Osteoblast (primary cell): ENCODE measurements at regions not wholly inside any gene's neighbourhood (a gene's known extent, or its start where the extent isn't known, plus 50 kb on each side); places are given as distances from the start of the nearest gene placed in this dataset.

Experiments
- DNase-seq: peaks from one replicate; pipeline ENCODE4 v3.0.0; 2011; ENCODE audit warnings: low spot score, mixed read lengths; ENCODE audit not compliant: insufficient read length; ENCODE audit errors: missing footprints
- H2AFZ ChIP-seq: 2 replicates; pipeline ENCODE4 v1.6.0; 2011; ENCODE audit warnings: mild to moderate bottlenecking, low read length
- H3K27ac ChIP-seq: 2 replicates; pipeline ENCODE4 v1.5.1; 2011; ENCODE audit warnings: mild to moderate bottlenecking, low read depth, low read length, moderate library complexity
- H3K27me3 ChIP-seq: 2 replicates; pipeline ENCODE4 v1.6.0; 2012; ENCODE audit warnings: mild to moderate bottlenecking, control low read depth, inconsistent platforms, low read length, moderate library complexity; ENCODE audit not compliant: insufficient read depth
- H3K36me3 ChIP-seq: 2 replicates; pipeline ENCODE4 v1.5.1; 2011; ENCODE audit warnings: mild to moderate bottlenecking, low read length, control low read depth, moderate library complexity; ENCODE audit not compliant: insufficient read depth
- H3K4me1 ChIP-seq: 2 replicates; pipeline ENCODE4 v1.5.1; 2011; ENCODE audit warnings: mild to moderate bottlenecking, low read length, control low read depth, moderate library complexity; ENCODE audit not compliant: insufficient read depth
- H3K4me2 ChIP-seq: 2 replicates; pipeline ENCODE4 v1.6.0; 2011; ENCODE audit warnings: mild to moderate bottlenecking, low read length; ENCODE audit not compliant: insufficient read depth
- H3K4me3 ChIP-seq: fragments of 200-600 bp; sonication (generic); 3 replicates; pipeline ENCODE4 v1.5.1; 2012; ENCODE audit warnings: mild to moderate bottlenecking, low read length, inconsistent platforms; ENCODE audit not compliant: insufficient read depth
- H3K79me2 ChIP-seq: 2 replicates; pipeline ENCODE4 v1.6.0; 2012; ENCODE audit warnings: mild to moderate bottlenecking, low read length, control low read depth, inconsistent platforms; ENCODE audit not compliant: insufficient read depth
- H3K9me3 ChIP-seq: 2 replicates; pipeline ENCODE4 v1.5.1; 2011; ENCODE audit warnings: low read depth, low read length, control low read depth
- H4K20me1 ChIP-seq: 2 replicates; pipeline ENCODE4 v1.6.0; 2012; ENCODE audit warnings: mild to moderate bottlenecking, low read length, control low read depth; ENCODE audit not compliant: insufficient read depth
- TF ChIP-seq, protein P1 (sequence below): IDR thresholded peaks from 2 replicates; pipeline ENCODE4 v1.5.1; 2011; ENCODE audit warnings: mild to moderate bottlenecking, low read depth, low read length, moderate library complexity; ENCODE audit errors: extremely low read depth

DNA sequence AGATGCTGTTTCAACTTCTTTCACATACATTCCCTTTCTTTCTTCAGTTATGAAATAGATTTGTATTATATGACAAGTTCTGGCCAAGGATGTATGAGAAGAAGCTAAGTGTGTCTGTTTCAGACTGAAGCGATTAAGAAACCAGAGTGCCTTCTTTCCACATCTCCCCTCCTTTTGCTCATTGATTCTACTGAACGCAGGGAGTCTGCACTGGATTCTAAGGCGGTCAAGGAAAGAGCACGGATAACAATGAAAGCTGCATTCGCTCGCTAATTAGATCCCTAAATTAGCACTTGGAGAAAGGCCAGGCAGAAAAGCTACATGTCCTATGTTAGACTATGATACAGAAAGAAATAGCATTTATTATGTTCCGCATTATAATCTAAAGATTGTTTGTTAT, 267.7 kb downstream of the HAO1 start:
- Histone ChIP-seq H3K27me3 (no peaks in the 10 kb centered on the region), H3K27ac (no peak overlapping the region), H3K4me3 (no peak overlapping the region), H3K4me1 (no peaks in the 10 kb centered on the region), H2AFZ (no peak overlapping the region), H3K79me2 (no peaks in the 10 kb centered on the region), H3K9me3 (no peaks in the 10 kb centered on the region), H3K4me2 (no peak overlapping the region), H4K20me1 (no peaks in the 10 kb centered on the region), H3K36me3 (no peaks in the 10 kb centered on the region)
- TF ChIP-seq, protein P1, sequence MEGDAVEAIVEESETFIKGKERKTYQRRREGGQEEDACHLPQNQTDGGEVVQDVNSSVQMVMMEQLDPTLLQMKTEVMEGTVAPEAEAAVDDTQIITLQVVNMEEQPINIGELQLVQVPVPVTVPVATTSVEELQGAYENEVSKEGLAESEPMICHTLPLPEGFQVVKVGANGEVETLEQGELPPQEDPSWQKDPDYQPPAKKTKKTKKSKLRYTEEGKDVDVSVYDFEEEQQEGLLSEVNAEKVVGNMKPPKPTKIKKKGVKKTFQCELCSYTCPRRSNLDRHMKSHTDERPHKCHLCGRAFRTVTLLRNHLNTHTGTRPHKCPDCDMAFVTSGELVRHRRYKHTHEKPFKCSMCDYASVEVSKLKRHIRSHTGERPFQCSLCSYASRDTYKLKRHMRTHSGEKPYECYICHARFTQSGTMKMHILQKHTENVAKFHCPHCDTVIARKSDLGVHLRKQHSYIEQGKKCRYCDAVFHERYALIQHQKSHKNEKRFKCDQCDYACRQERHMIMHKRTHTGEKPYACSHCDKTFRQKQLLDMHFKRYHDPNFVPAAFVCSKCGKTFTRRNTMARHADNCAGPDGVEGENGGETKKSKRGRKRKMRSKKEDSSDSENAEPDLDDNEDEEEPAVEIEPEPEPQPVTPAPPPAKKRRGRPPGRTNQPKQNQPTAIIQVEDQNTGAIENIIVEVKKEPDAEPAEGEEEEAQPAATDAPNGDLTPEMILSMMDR = no peak
- DNase-seq = no peak

DNA sequence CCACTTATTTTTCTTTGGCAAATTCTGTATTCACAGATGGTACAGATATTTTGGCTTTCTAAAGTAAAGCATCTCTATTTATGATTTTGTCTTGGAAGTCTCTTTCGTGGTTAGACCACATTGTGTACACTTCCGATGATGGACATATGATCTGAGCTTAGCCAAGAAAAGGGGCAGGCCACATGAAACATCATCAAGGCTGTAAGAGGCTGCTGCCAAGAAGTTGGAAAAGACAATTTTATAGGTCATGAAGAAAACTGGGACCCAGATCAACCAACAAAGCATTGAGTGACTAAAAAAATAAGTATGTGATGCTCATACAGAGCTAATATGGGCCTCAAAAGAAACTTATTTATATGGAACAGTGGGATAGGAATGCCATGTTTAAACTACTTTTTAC, 266.4 kb downstream of the HAO1 start:
- Histone ChIP-seq H3K36me3 (no peaks in the 10 kb centered on the region), H3K4me1 (no peaks in the 10 kb centered on the region), H3K27ac (no peak overlapping the region), H3K27me3 (no peaks in the 10 kb centered on the region), H3K4me3 (no peak overlapping the region), H2AFZ (no peak overlapping the region), H3K4me2 (no peak overlapping the region), H3K9me3 (no peaks in the 10 kb centered on the region), H4K20me1 (no peaks in the 10 kb centered on the region), H3K79me2 (no peaks in the 10 kb centered on the region)
- no peak for DNase-seq
- TF ChIP-seq, protein P1 = no peak

DNA sequence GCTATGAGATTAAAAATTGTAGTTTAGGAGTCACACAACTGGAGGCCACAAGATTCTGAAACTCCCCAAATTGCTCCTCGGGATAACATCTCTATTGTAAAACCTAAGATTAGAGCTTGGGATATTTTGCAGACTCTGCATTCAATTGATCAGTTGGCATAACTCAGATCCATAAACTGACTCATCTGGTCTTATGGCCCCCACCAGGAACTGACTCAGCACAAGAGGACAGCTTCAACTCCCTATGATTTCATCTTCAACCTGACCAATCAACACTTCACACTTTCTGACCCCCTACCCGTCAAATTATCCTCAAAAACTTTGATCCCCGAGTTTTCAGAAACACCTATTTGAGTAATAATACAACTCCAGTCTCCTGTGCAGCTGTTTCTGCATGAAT, 257.3 kb downstream of the HAO1 start:
- no peaks in the 10 kb centered on the region for H3K9me3 ChIP-seq
- no peaks in the 10 kb centered on the region for H3K36me3 ChIP-seq
- TF ChIP-seq, protein P1 = no peak
- no peaks in the 10 kb centered on the region for H4K20me1 ChIP-seq
- no peak overlapping the region for H3K27ac ChIP-seq
- no peak overlapping the region for H3K4me3 ChIP-seq
- no peaks in the 10 kb centered on the region for H3K4me1 ChIP-seq
- H3K79me2 ChIP-seq = no peaks in the 10 kb centered on the region
- H3K27me3 ChIP-seq = no peaks in the 10 kb centered on the region
- no peak overlapping the region for H2AFZ ChIP-seq
- DNase-seq = no peak
- no peak overlapping the region for H3K4me2 ChIP-seq

DNA sequence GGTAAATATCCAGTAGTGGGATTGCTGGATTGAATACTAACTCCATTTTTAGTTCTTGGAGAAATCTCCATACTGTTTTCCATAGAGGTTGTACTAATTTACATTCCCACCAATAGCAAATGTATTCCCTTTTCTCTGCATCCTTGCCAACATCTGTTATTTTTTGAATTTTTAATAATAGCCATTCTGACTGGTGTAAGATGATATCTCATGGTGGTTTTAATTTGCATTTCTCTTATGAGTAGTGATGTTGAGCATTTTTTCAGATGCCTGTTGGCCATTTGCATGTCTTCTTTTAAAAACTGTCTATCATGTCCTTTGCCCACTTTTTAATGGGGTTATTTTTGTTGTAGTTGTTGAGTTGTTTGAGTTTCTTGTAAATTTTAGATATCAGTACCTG, 253.2 kb downstream of the HAO1 start:
- Histone ChIP-seq H3K4me1 (no peaks in the 10 kb centered on the region), H3K4me2 (no peak overlapping the region), H3K36me3 (no peaks in the 10 kb centered on the region), H3K27me3 (no peaks in the 10 kb centered on the region), H2AFZ (no peak overlapping the region), H3K9me3 (no peaks in the 10 kb centered on the region), H3K4me3 (no peak overlapping the region), H4K20me1 (no peaks in the 10 kb centered on the region), H3K79me2 (no peaks in the 10 kb centered on the region), H3K27ac (no peak overlapping the region)
- TF ChIP-seq, protein P1 = no peak
- no peak for DNase-seq
